Neural progenitor cell (in vitro differentiated cells): ENCODE measurements at regions not wholly inside any gene's neighbourhood (a gene's known extent, or its start where the extent isn't known, plus 50 kb on each side); places are given as distances from the start of the nearest gene placed in this dataset.

Experiments used
- DNase-seq: peaks from one replicate; pipeline ENCODE4 v3.0.0-alpha.2; 2016; ENCODE audit warnings: low spot score
- H2AFZ ChIP-seq: fragments of 200-600 bp; sonication (generic); replicated peaks from 2 replicates; pipeline ENCODE4 v1.6.1; 2016; ENCODE audit warnings: antibody characterized with exemption
- H3F3A ChIP-seq: fragments of 200-600 bp; sonication (generic); 2 replicates; pipeline ENCODE4 v1.6.1; 2016; ENCODE audit warnings: antibody characterized with exemption, low read depth
- H3K27ac ChIP-seq: fragments of 200-600 bp; sonication (generic); 2 replicates; pipeline ENCODE4 v1.5.1; 2016; ENCODE audit warnings: mild to moderate bottlenecking
- H3K27me3 ChIP-seq: fragments of 200-600 bp; sonication (generic); 2 replicates; pipeline ENCODE4 v1.6.1; 2016; ENCODE audit warnings: mild to moderate bottlenecking, moderate library complexity
- H3K36me3 ChIP-seq: fragments of 200-600 bp; sonication (generic); 2 replicates; pipeline ENCODE4 v1.5.1; 2016
- H3K4me1 ChIP-seq: fragments of 200-600 bp; sonication (generic); 2 replicates; pipeline ENCODE4 v1.6.1; 2016; ENCODE audit warnings: mixed run types
- H3K4me2 ChIP-seq: fragments of 200-600 bp; sonication (generic); 2 replicates; pipeline ENCODE4 v1.6.1; 2016
- H3K4me3 ChIP-seq: fragments of 200-600 bp; sonication (generic); 2 replicates; pipeline ENCODE4 v1.5.1; 2016
- H3K79me2 ChIP-seq: fragments of 200-600 bp; sonication (generic); 2 replicates; pipeline ENCODE4 v1.6.1; 2016; ENCODE audit warnings: low read depth
- H3K9ac ChIP-seq: fragments of 200-600 bp; sonication (generic); 2 replicates; pipeline ENCODE4 v1.6.1; 2016
- H3K9me3 ChIP-seq: fragments of 200-600 bp; sonication (generic); 2 replicates; pipeline ENCODE4 v1.5.1; 2016; ENCODE audit warnings: low read depth
- H4K20me1 ChIP-seq: fragments of 200-600 bp; sonication (generic); 2 replicates; pipeline ENCODE4 v1.6.1; 2016; ENCODE audit warnings: low read depth
- H3K27ac Mint-ChIP-seq: 3 replicates; pipeline ENCODE4 v1.8.0; 2021; ENCODE audit warnings: mixed read lengths
- H3K27me3 Mint-ChIP-seq: 2 replicates; pipeline ENCODE4 v1.8.0; 2022; ENCODE audit warnings: low read depth, mild to moderate bottlenecking, inconsistent platforms, moderate library complexity, mixed read lengths; ENCODE audit not compliant: insufficient read depth
- H3K36me3 Mint-ChIP-seq: 3 replicates; pipeline ENCODE4 v1.8.0; 2021; ENCODE audit warnings: mixed read lengths
- H3K4me1 Mint-ChIP-seq: 3 replicates; pipeline ENCODE4 v1.8.0; 2021; ENCODE audit warnings: mixed read lengths
- H3K4me3 Mint-ChIP-seq: 3 replicates; pipeline ENCODE4 v1.8.0; 2021; ENCODE audit warnings: mild to moderate bottlenecking, moderate library complexity, mixed read lengths
- H3K9me3 Mint-ChIP-seq: 3 replicates; pipeline ENCODE4 v1.8.0; 2020; ENCODE audit warnings: mixed read lengths
- EZH2 ChIP-seq: fragments of 200-600 bp; sonication (generic); IDR thresholded peaks from 2 replicates; pipeline ENCODE4 v1.6.1; 2017; ENCODE audit warnings: antibody characterized with exemption, mild to moderate bottlenecking, moderate library complexity
- EZH2phosphoT487 ChIP-seq: fragments of 200-600 bp; sonication (generic); IDR thresholded peaks from 2 replicates; pipeline ENCODE4 v1.6.1; 2017; ENCODE audit warnings: antibody characterized with exemption
- TF ChIP-seq, protein P1 (sequence below): fragments of 200-600 bp; sonication (generic); IDR thresholded peaks from 2 replicates; pipeline ENCODE4 v1.5.1; 2017; ENCODE audit warnings: antibody characterized with exemption, mild to moderate bottlenecking

- no peaks in the 10 kb centered on the region for H3K36me3 Mint-ChIP-seq
- no peaks in the 10 kb centered on the region for H3K9me3 ChIP-seq
- H3K27ac Mint-ChIP-seq, result no peak overlapping the region
- no peaks in the 10 kb centered on the region for H3F3A ChIP-seq
- no peak overlapping the region for H3K27ac ChIP-seq
- H3K79me2 ChIP-seq, result no peaks in the 10 kb centered on the region
- H3K4me1 ChIP-seq, result no peaks in the 10 kb centered on the region
- H3K4me3 Mint-ChIP-seq, result no peak overlapping the region
- no peaks in the 10 kb centered on the region for H3K9me3 Mint-ChIP-seq
- DNase-seq, result no peak
- no peaks in the 10 kb centered on the region for H3K36me3 ChIP-seq
- H4K20me1 ChIP-seq, result no peaks in the 10 kb centered on the region
- H3K27me3 Mint-ChIP-seq, result peaks cover 2% of the 10 kb centered on the region
- TF ChIP-seq, protein P1, sequence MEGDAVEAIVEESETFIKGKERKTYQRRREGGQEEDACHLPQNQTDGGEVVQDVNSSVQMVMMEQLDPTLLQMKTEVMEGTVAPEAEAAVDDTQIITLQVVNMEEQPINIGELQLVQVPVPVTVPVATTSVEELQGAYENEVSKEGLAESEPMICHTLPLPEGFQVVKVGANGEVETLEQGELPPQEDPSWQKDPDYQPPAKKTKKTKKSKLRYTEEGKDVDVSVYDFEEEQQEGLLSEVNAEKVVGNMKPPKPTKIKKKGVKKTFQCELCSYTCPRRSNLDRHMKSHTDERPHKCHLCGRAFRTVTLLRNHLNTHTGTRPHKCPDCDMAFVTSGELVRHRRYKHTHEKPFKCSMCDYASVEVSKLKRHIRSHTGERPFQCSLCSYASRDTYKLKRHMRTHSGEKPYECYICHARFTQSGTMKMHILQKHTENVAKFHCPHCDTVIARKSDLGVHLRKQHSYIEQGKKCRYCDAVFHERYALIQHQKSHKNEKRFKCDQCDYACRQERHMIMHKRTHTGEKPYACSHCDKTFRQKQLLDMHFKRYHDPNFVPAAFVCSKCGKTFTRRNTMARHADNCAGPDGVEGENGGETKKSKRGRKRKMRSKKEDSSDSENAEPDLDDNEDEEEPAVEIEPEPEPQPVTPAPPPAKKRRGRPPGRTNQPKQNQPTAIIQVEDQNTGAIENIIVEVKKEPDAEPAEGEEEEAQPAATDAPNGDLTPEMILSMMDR, result no peak
- TF ChIP-seq EZH2 (no peak), EZH2phosphoT487 (no peak)
- H3K27me3 ChIP-seq, result no peaks in the 10 kb centered on the region
- H2AFZ ChIP-seq, result no peak overlapping the region
- H3K9ac ChIP-seq, result no peak overlapping the region
- no peaks in the 10 kb centered on the region for H3K4me1 Mint-ChIP-seq
- H3K4me3 ChIP-seq, result no peak overlapping the region
- H3K4me2 ChIP-seq, result no peak overlapping the region
Measured at GRCh38 chr2:156903335-156903734, 354.2 kb upstream of the GALNT5 start.

DNA sequence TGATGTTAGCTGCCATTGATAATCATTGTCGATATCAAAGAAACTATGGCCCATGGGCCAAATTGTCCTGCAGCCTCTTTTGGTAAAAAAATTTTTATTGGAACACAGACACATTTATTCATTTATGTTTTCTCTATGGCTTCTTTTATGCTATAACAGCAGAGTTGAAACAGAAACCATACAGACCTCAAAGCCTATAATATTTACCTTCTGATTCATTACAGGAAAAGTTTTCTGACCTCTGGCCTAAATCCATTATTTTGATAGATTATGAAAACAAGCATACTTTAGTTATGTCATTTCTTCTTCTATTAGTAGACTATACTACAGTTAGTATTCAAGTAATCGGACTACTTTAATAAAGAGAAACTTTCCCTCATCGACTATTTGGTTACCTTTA lies 349.7 kb upstream of the GALNT5 start:
- H3K4me3 ChIP-seq, result no peak overlapping the region
- no peaks in the 10 kb centered on the region for H3K9me3 ChIP-seq
- Mint-ChIP-seq H3K4me1 (no peaks in the 10 kb centered on the region), H3K27me3 (peaks cover 2% of the 10 kb centered on the region), H3K9me3 (no peaks in the 10 kb centered on the region), H3K4me3 (no peak overlapping the region), H3K36me3 (no peaks in the 10 kb centered on the region), H3K27ac (no peak overlapping the region)
- H3F3A ChIP-seq, result no peaks in the 10 kb centered on the region
- TF ChIP-seq EZH2 (no peak), EZH2phosphoT487 (no peak)
- TF ChIP-seq, protein P1, result no peak
- H3K27me3 ChIP-seq, result no peaks in the 10 kb centered on the region
- no peaks in the 10 kb centered on the region for H4K20me1 ChIP-seq
- no peak overlapping the region for H3K4me2 ChIP-seq
- H3K27ac ChIP-seq, result no peak overlapping the region
- H3K9ac ChIP-seq, result no peak overlapping the region
- H3K79me2 ChIP-seq, result no peaks in the 10 kb centered on the region
- DNase-seq, result no peak
- H3K4me1 ChIP-seq, result no peaks in the 10 kb centered on the region
- H3K36me3 ChIP-seq, result no peaks in the 10 kb centered on the region
- no peak overlapping the region for H2AFZ ChIP-seq

DNA sequence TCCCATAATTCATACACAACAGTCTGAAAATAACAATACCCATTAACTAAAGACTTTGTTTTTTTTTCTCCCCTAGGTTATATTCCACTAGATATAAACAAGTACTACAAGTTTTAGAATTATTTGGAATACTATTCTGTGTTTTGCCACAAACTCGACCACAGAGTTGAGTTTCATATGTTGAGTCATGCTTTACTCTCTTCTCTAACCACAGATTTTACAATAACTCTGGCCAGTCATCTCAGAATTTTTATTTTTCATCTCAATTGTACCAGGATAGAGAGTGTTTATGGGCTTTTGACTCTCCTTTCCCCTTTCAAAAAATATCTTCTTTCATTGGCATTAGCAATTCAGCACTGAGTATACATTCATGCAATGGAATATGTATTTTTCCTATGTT lies 348.7 kb upstream of the GALNT5 start:
- H3K9me3 Mint-ChIP-seq, result no peaks in the 10 kb centered on the region
- H3F3A ChIP-seq, result no peaks in the 10 kb centered on the region
- H3K36me3 Mint-ChIP-seq, result no peaks in the 10 kb centered on the region
- no peak overlapping the region for H3K4me2 ChIP-seq
- no peak overlapping the region for H3K4me3 ChIP-seq
- no peak overlapping the region for H3K27ac ChIP-seq
- no peaks in the 10 kb centered on the region for H3K4me1 Mint-ChIP-seq
- H3K79me2 ChIP-seq, result no peaks in the 10 kb centered on the region
- peaks cover 2% of the 10 kb centered on the region for H3K27me3 Mint-ChIP-seq
- no peaks in the 10 kb centered on the region for H3K27me3 ChIP-seq
- H3K4me3 Mint-ChIP-seq, result no peak overlapping the region
- H3K9ac ChIP-seq, result no peak overlapping the region
- H4K20me1 ChIP-seq, result no peaks in the 10 kb centered on the region
- H3K36me3 ChIP-seq, result no peaks in the 10 kb centered on the region
- no peaks in the 10 kb centered on the region for H3K4me1 ChIP-seq
- DNase-seq, result no peak
- H2AFZ ChIP-seq, result no peak overlapping the region
- TF ChIP-seq EZH2, result no peak
- no peak for TF ChIP-seq EZH2phosphoT487
- TF ChIP-seq, protein P1, result no peak
- H3K27ac Mint-ChIP-seq, result no peak overlapping the region
- no peaks in the 10 kb centered on the region for H3K9me3 ChIP-seq

GRCh38 chr2:156909983-156910382 lies 347.5 kb upstream of the GALNT5 start:
- H3K9ac ChIP-seq, result no peak overlapping the region
- H3K36me3 Mint-ChIP-seq, result no peaks in the 10 kb centered on the region
- H2AFZ ChIP-seq, result no peak overlapping the region
- no peaks in the 10 kb centered on the region for H3K4me1 ChIP-seq
- no peaks in the 10 kb centered on the region for H3K36me3 ChIP-seq
- no peaks in the 10 kb centered on the region for H3K27me3 ChIP-seq
- no peak overlapping the region for H3K4me3 Mint-ChIP-seq
- H3K4me2 ChIP-seq, result no peak overlapping the region
- no peaks in the 10 kb centered on the region for H3F3A ChIP-seq
- no peaks in the 10 kb centered on the region for H3K9me3 ChIP-seq
- H3K27me3 Mint-ChIP-seq, result peaks cover 2% of the 10 kb centered on the region
- H3K27ac Mint-ChIP-seq, result no peak overlapping the region
- H3K4me3 ChIP-seq, result no peak overlapping the region
- H4K20me1 ChIP-seq, result no peaks in the 10 kb centered on the region
- no peak for TF ChIP-seq EZH2phosphoT487
- TF ChIP-seq, protein P1, result no peak
- TF ChIP-seq EZH2, result no peak
- no peaks in the 10 kb centered on the region for H3K79me2 ChIP-seq
- no peaks in the 10 kb centered on the region for H3K4me1 Mint-ChIP-seq
- DNase-seq, result no peak
- no peaks in the 10 kb centered on the region for H3K9me3 Mint-ChIP-seq
- H3K27ac ChIP-seq, result no peak overlapping the region
